ENCODE measurements at regions not wholly inside any gene's neighbourhood (a gene's known extent, or its start where the extent isn't known, plus 50 kb on each side); places are given as distances from the start of the nearest gene placed in this dataset.

- no peak for TF ChIP-seq CTCF (IDR thresholded peaks at IDR 0.05)
- no peak for TF ChIP-seq POLR2A (IDR thresholded peaks at IDR 0.05)
- TF ChIP-seq EP300 (IDR thresholded peaks at IDR 0.05), result no peak
Observed at GRCh38 chr7:131652934-131653333, 96.5 kb upstream of the PODXL start.
